GM21576 (cell line): ENCODE measurements at regions not wholly inside any gene's neighbourhood (a gene's known extent, or its start where the extent isn't known, plus 50 kb on each side); places are given as distances from the start of the nearest gene placed in this dataset.
"Not testable (repeated sequence)": the region's sequence is repeated elsewhere in the genome, so short reads cannot be mapped to it uniquely, and the experiment has no call there.

ENCODE experiments used
- ATAC-seq: cut with Tn5 transposase; IDR thresholded peaks from one replicate; pipeline ENCODE4 v1.9.1; 2021; ENCODE audit warnings: mild to moderate bottlenecking, moderate library complexity; ENCODE audit not compliant: unreplicated experiment

- ATAC-seq = no peak
Measured at GRCh38 chr6:111925296-111925695, 52.0 kb upstream of the FYN start.

- ATAC-seq = no peak
Measured at GRCh38 chr6:111926731-111927302, 53.6 kb upstream of the FYN start.

- ATAC-seq = no peak
Measured at GRCh38 chr6:111927321-111927720, 54.1 kb upstream of the FYN start.

GRCh38 chr6:111928139-111928538 is 54.9 kb upstream of the FYN start:
- ATAC-seq = no peak

DNA sequence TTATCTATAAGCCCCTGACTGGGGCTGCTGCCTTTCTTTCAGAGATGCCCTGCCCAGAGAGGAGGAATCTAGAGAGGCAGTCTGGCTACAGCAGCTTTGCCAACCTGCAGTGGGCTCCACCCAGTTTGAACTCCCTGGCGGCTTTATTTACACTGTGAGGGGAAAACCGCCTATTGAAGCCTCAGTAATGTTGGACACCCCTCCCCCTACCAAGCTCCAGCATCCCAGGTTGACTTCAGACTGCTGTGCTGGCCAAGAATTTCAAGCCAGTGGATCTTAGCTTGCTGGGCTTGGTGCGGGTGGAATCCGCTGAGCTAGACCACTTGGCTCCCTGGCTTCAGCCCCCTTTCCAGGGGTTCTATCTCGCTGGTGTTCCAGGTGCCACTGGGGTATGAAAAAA is 61.4 kb upstream of the FYN start:
- not testable (repeated sequence) for ATAC-seq

DNA sequence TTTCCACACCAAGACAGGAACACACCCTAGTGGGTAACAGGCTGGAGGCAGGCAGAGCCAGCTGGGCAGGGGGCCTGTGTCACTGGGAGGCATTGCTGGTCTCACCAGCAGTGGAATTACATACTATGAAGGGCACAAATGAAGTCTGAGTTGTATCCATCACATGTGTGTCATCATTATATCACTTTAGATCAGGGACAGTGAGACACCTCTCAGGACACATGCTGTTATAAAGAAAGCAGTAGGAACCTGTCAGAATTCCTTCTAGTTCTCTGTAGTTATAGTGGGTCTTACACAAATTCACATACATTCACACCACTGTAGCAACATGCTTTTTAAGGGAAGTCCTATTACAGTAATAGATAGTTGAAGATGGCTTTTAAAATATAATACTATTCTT is 63.5 kb upstream of the FYN start:
- ATAC-seq = no peak

DNA sequence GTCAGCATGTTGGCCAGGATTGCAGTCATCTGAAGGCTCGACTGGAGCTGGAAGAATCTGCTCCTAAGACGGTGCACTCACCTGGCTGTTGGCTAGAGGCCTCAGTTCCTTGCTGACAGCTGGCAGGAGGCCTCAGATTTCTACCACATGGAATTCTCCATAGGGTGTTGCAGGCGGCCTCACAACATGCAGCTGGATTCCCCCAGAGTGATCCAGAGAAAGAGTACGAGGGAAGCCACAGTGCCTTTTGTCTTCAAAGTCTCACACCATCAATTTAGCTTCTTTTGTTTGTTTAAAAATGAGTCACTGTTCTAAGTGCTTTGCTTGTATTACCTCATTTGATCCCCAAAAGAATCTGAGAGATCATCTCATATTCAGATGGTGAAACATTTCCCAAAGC is 65.5 kb upstream of the FYN start:
- ATAC-seq = no peak

DNA sequence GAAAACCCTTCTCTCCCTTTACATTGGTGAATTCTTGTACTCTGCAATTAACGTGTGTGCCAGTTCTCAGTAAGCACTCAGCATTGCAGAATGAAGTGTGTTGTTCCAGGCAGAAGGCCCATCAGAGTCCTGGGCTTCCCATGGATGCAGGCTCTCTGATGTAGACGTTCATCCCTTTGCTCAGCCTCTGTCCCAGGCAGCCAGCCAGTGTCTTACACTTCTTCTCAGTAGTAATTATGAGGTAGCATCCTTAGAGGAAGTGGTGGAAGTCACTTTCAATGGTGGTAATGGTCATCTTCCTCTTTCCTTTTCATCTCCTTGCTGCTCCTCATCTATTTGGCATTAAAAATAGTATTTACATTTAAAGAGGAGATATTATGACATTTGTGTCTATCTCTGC is 66.7 kb upstream of the FYN start:
- ATAC-seq = no peak

DNA sequence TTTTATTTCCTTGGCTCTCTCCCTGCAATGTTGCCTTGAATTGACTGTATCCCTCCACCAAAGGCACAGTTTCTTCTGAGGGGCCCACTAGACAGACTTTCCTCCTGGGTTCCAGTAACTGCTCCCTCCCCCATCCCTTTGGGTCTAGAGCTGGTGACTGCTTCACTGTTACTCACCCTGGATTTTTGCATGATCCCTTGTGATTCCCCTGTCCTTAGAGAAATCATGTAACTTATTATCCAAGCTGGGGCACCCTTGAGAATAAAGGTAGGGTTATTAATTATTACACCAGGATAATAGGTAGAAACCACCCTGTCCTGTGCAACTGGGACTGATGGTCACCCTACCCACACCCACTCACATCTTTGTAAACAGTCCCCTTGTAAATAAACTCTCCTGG is 67.5 kb upstream of the FYN start:
- ATAC-seq = no peak

DNA sequence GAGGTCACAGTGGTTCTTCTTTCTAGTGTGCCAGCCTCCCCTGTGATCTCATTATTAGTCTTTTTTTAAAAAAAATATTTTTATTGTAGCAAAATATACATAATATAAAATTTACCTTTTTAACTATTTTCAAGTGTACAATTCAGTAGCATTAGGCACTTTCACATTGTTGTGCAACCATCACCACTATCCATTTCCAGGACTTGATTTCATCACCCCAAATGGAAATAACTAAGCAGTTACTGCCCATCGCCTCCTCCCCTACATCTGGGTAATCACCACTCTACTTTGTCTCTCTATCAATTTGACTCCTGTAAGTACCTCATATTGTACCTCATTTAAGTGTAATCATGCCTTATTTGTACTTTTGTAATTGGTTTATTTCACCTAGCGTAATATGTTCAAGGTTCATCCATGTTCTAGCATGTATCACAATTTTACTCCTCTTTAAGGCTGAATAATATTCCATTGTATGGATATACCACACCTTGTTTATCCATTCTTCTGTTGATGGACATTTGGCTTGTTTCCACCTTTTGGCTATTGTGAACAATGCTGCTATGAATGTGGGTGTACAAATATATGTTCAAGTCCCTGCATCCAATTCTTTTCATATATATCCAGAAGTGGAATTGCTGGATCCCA is 68.6 kb upstream of the FYN start:
- ATAC-seq = no peak

DNA sequence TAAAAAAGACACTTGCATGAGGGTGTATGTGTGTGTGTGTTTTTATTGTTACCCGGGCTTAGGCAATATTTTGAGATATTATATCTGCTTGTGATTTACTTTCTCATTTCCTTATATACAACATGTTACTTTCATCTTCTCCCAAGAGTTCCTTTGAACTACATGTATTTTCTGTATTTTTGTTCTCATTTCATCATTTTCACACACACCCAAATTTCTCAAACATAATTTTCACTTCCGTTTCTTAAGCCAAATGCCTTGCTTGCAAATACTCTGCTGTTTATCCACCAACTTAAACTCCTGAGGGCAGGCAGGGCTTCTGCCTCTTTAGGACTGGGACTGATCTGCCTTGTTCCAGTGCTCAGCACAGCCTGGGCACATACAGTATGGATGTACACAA is 69.3 kb upstream of the FYN start:
- ATAC-seq = no peak

DNA sequence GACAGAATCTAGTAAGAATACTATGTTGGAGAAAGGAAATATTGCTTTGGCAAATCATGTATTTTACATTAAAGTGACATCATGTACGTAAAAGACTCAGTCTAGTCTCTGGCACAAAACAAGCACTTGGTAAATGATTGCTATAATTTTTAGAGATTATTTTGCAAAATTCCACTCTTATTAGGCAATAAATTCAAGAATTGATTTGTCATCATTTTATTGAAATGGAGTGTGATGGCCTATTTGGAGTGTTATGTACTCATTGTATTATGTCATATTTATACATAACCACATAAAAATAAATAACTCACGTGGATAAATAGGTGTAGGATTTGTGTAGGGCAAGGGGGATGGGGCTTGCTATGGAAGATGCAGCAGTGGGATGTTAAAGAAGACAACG is 70.0 kb upstream of the FYN start:
- no peak for ATAC-seq

- ATAC-seq = no peak
Measured at GRCh38 chr6:111943726-111944125, 70.5 kb upstream of the FYN start.

GRCh38 chr6:111944541-111944940 is 71.3 kb upstream of the FYN start:
- ATAC-seq = no peak

- ATAC-seq = no peak
Measured at GRCh38 chr6:111949546-111949945, 76.3 kb upstream of the FYN start.

- not testable (repeated sequence) for ATAC-seq
Measured at GRCh38 chr6:111949984-111950383, 76.7 kb upstream of the FYN start.

- ATAC-seq = no peak
Measured at GRCh38 chr6:111950661-111951496, 77.6 kb upstream of the FYN start.

DNA sequence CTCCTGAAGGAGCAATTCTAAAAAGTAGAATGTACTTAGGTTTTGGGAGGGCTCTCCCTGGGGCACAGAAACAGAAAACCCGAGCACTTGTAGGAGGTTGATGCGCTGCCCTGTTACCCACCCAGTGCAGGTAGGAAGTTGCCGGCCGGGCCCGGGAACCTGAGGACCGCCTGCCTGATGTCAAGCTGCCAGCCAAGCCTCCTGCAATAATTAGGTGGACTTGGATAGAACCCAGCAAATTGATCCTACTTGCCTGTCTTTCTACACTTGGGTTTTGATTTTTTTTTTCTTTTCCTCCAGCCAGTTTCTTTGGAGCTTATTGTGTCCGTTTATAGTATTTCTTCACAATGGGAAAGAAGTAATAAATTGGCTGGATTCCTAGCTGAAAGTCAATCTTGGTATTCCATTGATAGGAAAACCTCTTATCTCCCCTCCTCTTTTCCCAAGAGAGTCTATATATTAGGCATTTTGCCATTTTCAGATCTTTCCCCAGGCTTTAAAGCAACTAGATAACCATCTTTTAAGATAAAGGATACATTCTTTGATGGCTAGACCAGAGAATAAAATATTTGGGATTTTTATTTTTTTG is 78.3 kb upstream of the FYN start:
- no peak for ATAC-seq

DNA sequence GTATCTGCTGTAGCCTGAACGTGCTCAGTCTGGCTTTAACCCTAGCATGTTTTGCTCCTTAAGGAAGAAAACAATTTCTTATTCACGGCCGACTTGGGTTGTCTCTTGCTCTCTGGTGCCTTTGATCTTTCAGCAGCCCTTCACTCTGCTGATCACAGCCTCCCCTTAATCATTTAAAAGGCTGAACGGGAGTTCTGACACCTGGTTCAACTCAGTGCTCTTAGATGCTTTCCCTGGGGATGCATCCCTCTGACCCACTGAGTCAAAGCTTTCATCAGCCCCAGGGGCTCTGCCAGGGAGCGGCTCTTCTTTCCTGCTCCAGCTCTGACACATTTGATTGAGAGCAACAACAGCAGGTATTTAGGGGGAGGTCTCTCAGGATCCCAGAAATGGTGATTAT is 79.0 kb upstream of the FYN start:
- no peak for ATAC-seq

DNA sequence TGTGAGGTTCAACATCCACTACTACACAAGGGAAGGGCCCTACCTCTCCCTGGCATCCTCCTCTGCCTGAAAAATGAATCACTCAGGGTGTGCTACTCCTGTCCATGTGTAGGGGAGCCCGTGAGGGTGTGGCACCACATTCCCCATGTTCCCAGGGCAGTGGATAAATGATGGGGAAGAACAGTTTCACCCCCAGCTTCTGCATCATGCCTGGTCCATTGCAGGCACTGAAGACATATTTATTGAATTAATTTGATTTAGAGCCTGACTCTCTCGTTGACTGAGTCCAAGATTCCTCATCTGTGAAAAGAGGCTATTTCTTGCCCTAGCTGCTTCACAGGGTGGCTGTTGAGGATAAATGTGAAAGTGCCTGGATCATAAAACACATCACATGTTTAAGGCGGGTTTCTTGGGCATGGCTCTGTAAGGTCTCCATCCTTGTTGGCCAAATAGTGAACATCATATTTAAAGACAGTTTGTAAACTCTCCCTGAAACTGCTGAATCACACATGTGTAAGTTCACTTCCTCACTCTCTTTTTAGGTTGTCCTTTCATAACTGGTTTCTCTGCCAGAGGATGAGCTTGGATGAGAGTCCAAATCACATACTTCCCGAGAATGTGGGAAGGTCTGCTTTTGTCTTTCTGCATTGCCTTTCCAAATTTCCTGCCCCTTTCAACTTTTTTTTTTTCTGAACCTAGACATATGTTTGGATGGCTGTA is 79.7 kb upstream of the FYN start:
- ATAC-seq = no peak

DNA sequence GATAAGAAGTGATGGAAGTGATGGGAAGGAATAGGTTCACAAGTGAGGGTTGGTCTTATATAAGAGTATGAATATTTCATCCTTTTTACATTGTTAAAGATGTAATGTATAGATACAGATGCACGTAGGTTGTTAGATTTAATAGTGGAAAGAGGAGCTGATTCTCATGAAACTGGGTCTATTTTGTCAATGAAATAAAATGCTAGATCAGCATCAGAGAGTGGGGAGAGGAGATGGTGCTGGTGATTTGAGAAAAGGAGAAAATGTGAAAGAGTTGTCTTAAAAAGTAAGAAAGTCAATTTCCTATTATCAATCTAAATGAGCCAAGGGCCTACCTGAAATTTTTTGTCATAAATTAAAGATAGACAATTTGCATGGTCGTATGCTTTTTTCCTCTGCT is 82.8 kb upstream of the FYN start:
- no peak for ATAC-seq
